HCT116 (cell line): ENCODE measurements at regions not wholly inside any gene's neighbourhood (a gene's known extent, or its start where the extent isn't known, plus 50 kb on each side); places are given as distances from the start of the nearest gene placed in this dataset.

ENCODE experiments used
- CTCF ChIP-seq, 3 experiments: fragments of 200-600 bp in 1 of 3; sonication (generic) in 1 of 3; IDR thresholded peaks in 2 of 3; conservative IDR thresholded peaks in 1 of 3; 2 replicates each; pipeline ENCODE4 v1.5.1; 2012 to 2017; ENCODE audit warnings: low read depth in 2 of 3, low read length in 2 of 3, antibody characterized with exemption in 1 of 3, borderline replicate concordance in 1 of 3, control low read depth in 1 of 3, mild to moderate bottlenecking in 1 of 3, mixed read lengths in 1 of 3, mixed run types in 1 of 3, moderate library complexity in 1 of 3; ENCODE audit not compliant: insufficient read depth in 1 of 3
- POLR2A ChIP-seq: IDR thresholded peaks from 2 replicates; pipeline ENCODE4 v1.7.0; 2011; ENCODE audit warnings: borderline replicate concordance; ENCODE audit not compliant: insufficient read depth, insufficient read length; ENCODE audit errors: extremely low read depth
- SP1 ChIP-seq: IDR thresholded peaks from 2 replicates; pipeline ENCODE4 v1.6.1; 2012; ENCODE audit warnings: low read depth

GRCh38 chr6:95848717-95849116, 167.1 kb upstream of the FUT9 start:
- TF ChIP-seq SP1 (no peak), POLR2A (no peak), CTCF (IDR thresholded peaks at IDR 0.05 in 2 of 3, conservative IDR thresholded peaks at IDR 0.05 in 1 of 3; ENCODE audit: borderline replicate concordance in 1 of 3, insufficient read depth in 1 of 3, low read depth in 2 of 3, low read length in 2 of 3) (no peak)
